Activated T-cell treated with anti-CD3 and anti-CD28 coated beads, Interleukin-2, amount 50 U/mL, for 24 hours (primary cell): ENCODE measurements at regions not wholly inside any gene's neighbourhood (a gene's known extent, or its start where the extent isn't known, plus 50 kb on each side); places are given as distances from the start of the nearest gene placed in this dataset.

Experiments used
- DNase-seq: peaks from one replicate; pipeline ENCODE4 v3.0.0-alpha.2; 2020
- H3K27ac Mint-ChIP-seq: 2 replicates; pipeline ENCODE4 v1.8.0; 2020; ENCODE audit warnings: mild to moderate bottlenecking, mixed read lengths
- H3K27me3 Mint-ChIP-seq: 2 replicates; pipeline ENCODE4 v1.8.0; 2020; ENCODE audit warnings: mixed read lengths
- H3K36me3 Mint-ChIP-seq: 2 replicates; pipeline ENCODE4 v1.8.0; 2020; ENCODE audit warnings: low read depth, mixed read lengths
- H3K4me1 Mint-ChIP-seq: 2 replicates; pipeline ENCODE4 v1.8.0; 2020; ENCODE audit warnings: low read depth, mixed read lengths
- H3K4me3 Mint-ChIP-seq: 2 replicates; pipeline ENCODE4 v1.8.0; 2020; ENCODE audit warnings: mild to moderate bottlenecking, moderate library complexity, mixed read lengths
- H3K9me3 Mint-ChIP-seq: 2 replicates; pipeline ENCODE4 v1.8.0; 2020; ENCODE audit warnings: mixed read lengths

- Mint-ChIP-seq H3K27me3 (peaks cover 36% of the 10 kb centered on the region), H3K4me3 (no peak overlapping the region), H3K36me3 (no peaks in the 10 kb centered on the region), H3K9me3 (no peaks in the 10 kb centered on the region), H3K4me1 (peaks cover 5% of the 10 kb centered on the region), H3K27ac (no peak overlapping the region)
- DNase-seq, result no peak
These were observed 50.8 kb upstream of the ANP32A start for GRCh38 chr15:68871507-68871906.

- H3K36me3 Mint-ChIP-seq, result no peaks in the 10 kb centered on the region
- no peaks in the 10 kb centered on the region for H3K9me3 Mint-ChIP-seq
- peaks cover 5% of the 10 kb centered on the region for H3K4me1 Mint-ChIP-seq
- H3K4me3 Mint-ChIP-seq, result no peak overlapping the region
- DNase-seq, result no peak
- peaks cover 35% of the 10 kb centered on the region for H3K27me3 Mint-ChIP-seq
- no peak overlapping the region for H3K27ac Mint-ChIP-seq
These were observed 54.1 kb upstream of the ANP32A start for GRCh38 chr15:68874788-68875187.

- Mint-ChIP-seq H3K4me3 (peak overlapping the region; percentile 23), H3K27me3 (peaks cover 28% of the 10 kb centered on the region), H3K36me3 (no peaks in the 10 kb centered on the region), H3K4me1 (peaks cover 5% of the 10 kb centered on the region), H3K9me3 (no peaks in the 10 kb centered on the region), H3K27ac (no peak overlapping the region)
- DNase-seq, result peak; percentile 94
These were observed 54.8 kb upstream of the SPESP1 start for GRCh38 chr15:68875377-68876116.

- H3K27ac Mint-ChIP-seq, result no peak overlapping the region
- H3K9me3 Mint-ChIP-seq, result no peaks in the 10 kb centered on the region
- no peaks in the 10 kb centered on the region for H3K36me3 Mint-ChIP-seq
- H3K4me1 Mint-ChIP-seq, result peaks cover 5% of the 10 kb centered on the region
- H3K27me3 Mint-ChIP-seq, result peaks cover 17% of the 10 kb centered on the region
- H3K4me3 Mint-ChIP-seq, result no peak overlapping the region
- no peak for DNase-seq
These were observed 52.7 kb upstream of the SPESP1 start for GRCh38 chr15:68877626-68878025.

GRCh38 chr15:68880382-68880781, 49.9 kb upstream of the SPESP1 start:
- no peak overlapping the region for H3K4me3 Mint-ChIP-seq
- no peaks in the 10 kb centered on the region for H3K36me3 Mint-ChIP-seq
- peaks cover 5% of the 10 kb centered on the region for H3K4me1 Mint-ChIP-seq
- DNase-seq, result no peak
- no peaks in the 10 kb centered on the region for H3K9me3 Mint-ChIP-seq
- H3K27me3 Mint-ChIP-seq, result peaks cover 6% of the 10 kb centered on the region
- H3K27ac Mint-ChIP-seq, result no peak overlapping the region
